IMR-90 (cell line): ENCODE measurements at regions not wholly inside any gene's neighbourhood (a gene's known extent, or its start where the extent isn't known, plus 50 kb on each side); places are given as distances from the start of the nearest gene placed in this dataset.
"Not testable (repeated sequence)": the region's sequence is repeated elsewhere in the genome, so short reads cannot be mapped to it uniquely, and the experiment has no call there.

ENCODE experiments used
- ATAC-seq: fragments of 200-7000 bp; cut with Tn5 transposase; 2 replicates; pipeline ENCODE4 v1.9.1; 2020; ENCODE audit warnings: low read depth, mild to moderate bottlenecking, moderate library complexity
- BruUV-seq: library from RNA; stranded (reverse); fragments of 400-500 nt; replicated peaks from 2 replicates; lab custom pipeline; 2021; lab: Mats Ljungman, UMichigan
- CTCF ChIA-PET: fragments of 300-600 bp; formaldehyde crosslinking; extraction: SDS; loops from one replicate; lab custom pipeline; 2021; ENCODE audit warnings: antibody characterized with exemption; lab: Yijun Ruan, JAX
- POLR2A ChIA-PET: fragments of 300-600 bp; sonication (Branson Sonifier 250); formaldehyde crosslinking; loops from one replicate; lab custom pipeline; 2022; ENCODE audit warnings: antibody characterized with exemption; ENCODE audit not compliant: unreplicated experiment; lab: Charles Lee
- DNase-seq: peaks from one replicate; pipeline ENCODE4 v3.0.0; 2013
- H2AFZ ChIP-seq: replicated peaks from 2 replicates; pipeline ENCODE3; 2013; ENCODE audit warnings: low read length, mild to moderate bottlenecking; ENCODE audit not compliant: poor library complexity
- H2AK5ac ChIP-seq: 2 replicates; pipeline ENCODE4 v1.6.1; 2013; ENCODE audit warnings: low read depth, low read length, inconsistent platforms
- H2AK9ac ChIP-seq: replicated peaks from 2 replicates; pipeline ENCODE3; 2013; ENCODE audit warnings: mild to moderate bottlenecking, low read depth, low read length, moderate library complexity; ENCODE audit not compliant: poor library complexity
- H2BK120ac ChIP-seq: 2 replicates; pipeline ENCODE4 v1.6.1; 2013; ENCODE audit warnings: low read depth, low read length, inconsistent platforms
- H2BK15ac ChIP-seq: 3 replicates; pipeline ENCODE4 v1.6.1; 2013; ENCODE audit warnings: low read depth, low read length, inconsistent platforms
- H2BK20ac ChIP-seq: 2 replicates; pipeline ENCODE4 v1.6.1; 2013; ENCODE audit warnings: low read depth, mild to moderate bottlenecking, inconsistent platforms, low read length, moderate library complexity
- H2BK5ac ChIP-seq: 2 replicates; pipeline ENCODE4 v1.6.1; 2013; ENCODE audit warnings: mild to moderate bottlenecking, low read depth, low read length, inconsistent platforms; ENCODE audit not compliant: poor library complexity, severe bottlenecking
- H3K14ac ChIP-seq: replicated peaks from 2 replicates; pipeline ENCODE4 v1.6.1; 2013; ENCODE audit warnings: low read depth, low read length, inconsistent platforms
- H3K18ac ChIP-seq: 2 replicates; pipeline ENCODE4 v1.6.1; 2013; ENCODE audit warnings: low read depth, low read length, control low read depth
- H3K23ac ChIP-seq: 2 replicates; pipeline ENCODE4 v1.6.1; 2013; ENCODE audit warnings: low read depth, low read length, inconsistent platforms
- H3K27ac ChIP-seq: 2 replicates; pipeline ENCODE4 v1.5.1; 2013; ENCODE audit warnings: mild to moderate bottlenecking, control low read depth, low read length; ENCODE audit not compliant: insufficient read depth
- H3K27me3 ChIP-seq: 2 replicates; pipeline ENCODE4 v1.6.1; 2013; ENCODE audit warnings: low read length; ENCODE audit not compliant: control insufficient read depth, insufficient read depth
- H3K36me3 ChIP-seq: 2 replicates; pipeline ENCODE4 v1.6.1; 2013; ENCODE audit warnings: low read length, mixed read lengths; ENCODE audit not compliant: control insufficient read depth, insufficient read depth
- H3K4ac ChIP-seq: 2 replicates; pipeline ENCODE4 v1.6.1; 2013; ENCODE audit warnings: low read depth, low read length, inconsistent platforms
- H3K4me1 ChIP-seq: 2 replicates; pipeline ENCODE4 v1.6.1; 2013; ENCODE audit warnings: low read length, mixed read lengths; ENCODE audit not compliant: control insufficient read depth, insufficient read depth
- H3K4me2 ChIP-seq: 2 replicates; pipeline ENCODE4 v1.6.1; 2013; ENCODE audit warnings: low read depth, mild to moderate bottlenecking, control low read depth, low read length, moderate library complexity
- H3K4me3 ChIP-seq: 2 replicates; pipeline ENCODE4 v1.5.1; 2013; ENCODE audit warnings: low read depth, mild to moderate bottlenecking, control low read depth, low read length, moderate library complexity; ENCODE audit not compliant: insufficient read depth
- H3K56ac ChIP-seq: 2 replicates; pipeline ENCODE4 v1.6.1; 2013; ENCODE audit warnings: low read length, inconsistent platforms; ENCODE audit not compliant: insufficient read depth; ENCODE audit errors: extremely low read depth
- H3K79me1 ChIP-seq, 2 experiments: 2 replicates each; pipeline ENCODE4 v1.6.1; 2013; ENCODE audit warnings: low read length in 2 of 2, inconsistent platforms in 1 of 2, low read depth in 1 of 2
- H3K9ac ChIP-seq: 2 replicates; pipeline ENCODE4 v1.6.1; 2013; ENCODE audit warnings: low read depth, low read length, control low read depth
- H3K9me1 ChIP-seq: 2 replicates; pipeline ENCODE4 v1.6.1; 2013; ENCODE audit warnings: low read length, inconsistent platforms; ENCODE audit not compliant: insufficient read depth
- H3K9me3 ChIP-seq: 2 replicates; pipeline ENCODE4 v1.6.1; 2013; ENCODE audit warnings: low read length; ENCODE audit not compliant: control insufficient read depth, insufficient read depth
- H4K20me1 ChIP-seq: 2 replicates; pipeline ENCODE4 v1.6.1; 2013; ENCODE audit warnings: low read length, inconsistent platforms; ENCODE audit not compliant: insufficient read depth
- H4K5ac ChIP-seq: 2 replicates; pipeline ENCODE4 v1.6.1; 2013; ENCODE audit warnings: mild to moderate bottlenecking, low read depth, low read length, control low read depth
- H4K8ac ChIP-seq, 2 experiments: 2 replicates each; pipeline ENCODE4 v1.6.1; 2013; ENCODE audit warnings: low read depth in 2 of 2, low read length in 2 of 2, control low read depth in 1 of 2, inconsistent platforms in 1 of 2
- H4K91ac ChIP-seq: 2 replicates; pipeline ENCODE4 v1.6.1; 2013; ENCODE audit warnings: low read depth, low read length, inconsistent platforms; ENCODE audit not compliant: insufficient read depth
- MAFK ChIP-seq: IDR thresholded peaks from 2 replicates; pipeline ENCODE4 v1.6.1; 2012; ENCODE audit warnings: low read depth, low read length, improper control_type of control experiment
- WGBS, 2 experiments: methylation state at CpG; one replicate each; pipeline versions ENCODE4 v1.1.5 to v1.1.7; 2013; ENCODE audit warnings: missing lambda C conversion rate in 2 of 2; ENCODE audit not compliant: insufficient read length in 1 of 2; ENCODE audit errors: extremely low coverage in 2 of 2; 5-methylcytosine and 5-hydroxymethylcytosine counted together
- dilution Hi-C: fragments of 300-500 bp; cut with HindIII; formaldehyde crosslinking; loops from one replicate; pipeline ENCODE4 v1.14.3; 2018; ENCODE audit warnings: low sequenced_read_pairs; ENCODE audit not compliant: unreplicated experiment
- in situ Hi-C: fragments of 300-500 bp; cut with MboI; formaldehyde crosslinking; loops from 3 replicates; pipeline ENCODE4 v1.14.3; 2019; ENCODE audit warnings: low sequenced_read_pairs, inconsistent platforms, mixed read lengths
- intact Hi-C: fragments of 100-400 bp; cut with micrococcal nuclease; formaldehyde crosslinking; loops from 2 replicates; pipeline ENCODE4 v1.10.0; 2022
- TF ChIP-seq, protein P1 (sequence below): fragments of 150-350 bp; IDR thresholded peaks from 2 replicates; pipeline ENCODE4 v1.6.1; 2017; ENCODE audit warnings: mild to moderate bottlenecking, antibody characterized with exemption, low read length, low read depth

DNA sequence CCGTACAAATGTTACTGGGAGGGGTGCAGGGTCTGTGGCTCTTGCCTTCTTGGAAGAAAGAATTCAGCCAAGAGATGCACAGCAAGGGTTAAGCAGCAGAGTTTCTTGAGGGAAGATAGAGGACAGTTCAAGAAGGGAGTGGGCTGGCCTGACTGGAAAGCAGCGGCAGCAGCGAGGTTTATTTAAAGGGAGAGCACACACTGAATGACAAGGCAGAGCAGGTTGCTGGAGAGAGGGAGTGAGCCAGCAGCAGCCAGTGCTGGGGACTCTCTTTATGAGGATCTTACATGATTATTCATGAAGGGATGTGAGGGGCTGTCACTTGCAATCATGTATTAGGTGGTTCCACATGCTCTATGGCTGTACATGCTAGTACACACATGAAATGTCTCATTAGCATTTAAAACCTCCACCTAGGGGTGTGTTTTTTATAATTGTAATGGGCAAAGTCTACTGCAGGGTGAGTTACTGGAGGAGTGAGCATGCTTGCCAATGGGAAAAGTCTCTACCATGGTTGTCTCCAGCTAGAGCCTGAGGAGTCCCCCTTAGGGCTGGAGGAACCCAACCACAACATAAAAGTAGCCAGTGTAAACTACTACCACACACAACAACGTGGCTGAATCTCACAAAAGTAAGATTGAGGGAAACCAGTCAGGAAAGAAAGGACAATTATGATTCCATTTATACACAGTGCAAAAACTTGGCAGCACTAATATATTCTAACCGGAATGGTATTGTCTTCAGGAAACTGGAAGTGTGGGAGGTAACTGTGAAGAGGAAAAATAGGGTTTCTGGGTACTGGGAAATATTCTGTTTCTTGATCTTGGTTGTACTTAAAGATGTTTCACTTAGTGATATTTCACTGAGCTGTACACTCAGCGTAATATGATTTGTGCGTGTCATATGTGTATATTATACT lies 87.6 kb upstream of the FAM110C start:
- Histone ChIP-seq H2AFZ (no peak overlapping the region), H2BK15ac (no peak overlapping the region), H4K8ac (no peak overlapping the region), H3K4me1 (no peaks in the 10 kb centered on the region), H4K20me1 (no peaks in the 10 kb centered on the region), H3K56ac (no peak overlapping the region), H3K4ac (no peak overlapping the region), H3K27me3 (no peaks in the 10 kb centered on the region), H2BK120ac (no peak overlapping the region), H2BK5ac (no peak overlapping the region), H3K36me3 (no peaks in the 10 kb centered on the region), H4K91ac (no peak overlapping the region), H3K4me2 (no peak overlapping the region), H3K9me3 (peaks cover 12% of the 10 kb centered on the region), H3K27ac (no peak overlapping the region), H3K9me1 (no peaks in the 10 kb centered on the region), H2BK20ac (no peak overlapping the region), H3K9ac (no peak overlapping the region), H3K14ac (no peak overlapping the region), H4K5ac (no peak overlapping the region), H3K18ac (no peak overlapping the region), H2AK9ac (no peak overlapping the region), H3K4me3 (no peak overlapping the region), H2AK5ac (no peak overlapping the region), H3K79me1 (no peaks in the 10 kb centered on the region), H3K23ac (no peak overlapping the region)
- TF ChIP-seq MAFK = no peak
- TF ChIP-seq, protein P1, sequence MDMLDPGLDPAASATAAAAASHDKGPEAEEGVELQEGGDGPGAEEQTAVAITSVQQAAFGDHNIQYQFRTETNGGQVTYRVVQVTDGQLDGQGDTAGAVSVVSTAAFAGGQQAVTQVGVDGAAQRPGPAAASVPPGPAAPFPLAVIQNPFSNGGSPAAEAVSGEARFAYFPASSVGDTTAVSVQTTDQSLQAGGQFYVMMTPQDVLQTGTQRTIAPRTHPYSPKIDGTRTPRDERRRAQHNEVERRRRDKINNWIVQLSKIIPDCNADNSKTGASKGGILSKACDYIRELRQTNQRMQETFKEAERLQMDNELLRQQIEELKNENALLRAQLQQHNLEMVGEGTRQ = no peak
- in situ Hi-C loops (no loop called here), intact Hi-C loops (no loop called here), dilution Hi-C loops (no loop called here)
- 0% methylated on average over 2 of the region's 7 CpGs; no CpG with 5 or more reads in 1 of the 2 experiments for WGBS, 2 experiments
- DNase-seq (no peak), ATAC-seq (no peak)
- ChIA-PET POLR2A (no interaction called here), CTCF (no interaction called here)
- BruUV-seq = no TSS peak

DNA sequence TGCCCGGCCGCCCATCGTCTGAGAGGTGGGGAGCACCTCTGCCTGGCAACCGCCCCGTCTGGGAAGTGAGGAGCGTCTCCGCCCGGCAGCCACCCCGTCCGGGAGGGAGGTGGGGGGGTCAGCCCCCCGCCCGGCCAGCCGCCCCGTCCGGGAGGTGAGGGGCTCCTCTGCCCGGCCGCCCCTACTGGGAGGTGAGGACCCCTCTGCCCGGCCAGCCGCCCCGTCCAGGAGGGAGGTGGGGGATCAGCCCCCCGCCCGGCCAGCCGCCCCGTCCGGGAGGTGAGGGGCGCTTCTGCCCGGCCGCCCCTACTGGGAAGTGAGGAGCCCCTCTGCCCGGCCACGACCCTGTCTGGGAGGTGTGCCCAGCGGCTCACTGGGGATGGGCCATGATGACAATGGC lies 80.5 kb upstream of the FAM110C start:
- H3K14ac ChIP-seq, dilution Hi-C loops, H3K4me3 ChIP-seq, H3K18ac ChIP-seq, H2BK20ac ChIP-seq, H2BK15ac ChIP-seq, POLR2A ChIA-PET, H2BK5ac ChIP-seq, H2BK120ac ChIP-seq, H2AK5ac ChIP-seq, H3K56ac ChIP-seq, BruUV-seq, DNase-seq, H3K4ac ChIP-seq, H3K4me1 ChIP-seq, H2AFZ ChIP-seq, ATAC-seq, in situ Hi-C loops, H3K9me3 ChIP-seq, H3K36me3 ChIP-seq, H4K8ac ChIP-seq, H3K9me1 ChIP-seq, CTCF ChIA-PET, H3K4me2 ChIP-seq, H4K91ac ChIP-seq, H3K27ac ChIP-seq, H3K23ac ChIP-seq, intact Hi-C loops, H4K5ac ChIP-seq, H3K79me1 ChIP-seq, H3K27me3 ChIP-seq, H4K20me1 ChIP-seq, H2AK9ac ChIP-seq, H3K9ac ChIP-seq: not testable (repeated sequence)
- no CpG with 5 or more reads among the region's 31 CpGs for WGBS, 2 experiments
